Lower leg skin (tissue), 4 donors: ENCODE measurements at regions not wholly inside any gene's neighbourhood (a gene's known extent, or its start where the extent isn't known, plus 50 kb on each side); places are given as distances from the start of the nearest gene placed in this dataset.

Experiments
- DNase-seq, 2 donors: peaks; one replicate each; pipeline ENCODE4 v3.0.0-alpha.2; 2019; ENCODE audit warnings: low spot score in 2 of 2
- H3K4me3 ChIP-seq: fragments of 200-600 bp; sonication (generic); 2 replicates; pipeline ENCODE4 v1.5.1; 2017; ENCODE audit warnings: mild to moderate bottlenecking, low read depth; ENCODE audit not compliant: poor library complexity, severe bottlenecking
- POLR2A ChIP-seq, 2 donors: fragments of 450-650 bp; IDR thresholded peaks; one replicate each; pipeline ENCODE4 v1.6.1; 2016 to 2017; ENCODE audit warnings: antibody characterized with exemption in 2 of 2, mild to moderate bottlenecking in 1 of 2, moderate library complexity in 1 of 2
- WGBS, 2 donors: methylation state at CpG; one replicate each; pipeline ENCODE4 v1.1.5; 2018; 5-methylcytosine and 5-hydroxymethylcytosine counted together
- intact Hi-C: fragments of 100-400 bp; cut with DNase I; formaldehyde crosslinking; loops from one replicate; pipeline ENCODE4 v1.15.0; 2023; ENCODE audit warnings: low total_unique reads
- TF ChIP-seq, protein P1 (sequence below), 3 donors: fragments of 450-650 bp; IDR thresholded peaks; one replicate each; pipeline ENCODE4 v1.5.1; 2016; ENCODE audit warnings: antibody characterized with exemption in 3 of 3, mild to moderate bottlenecking in 3 of 3, moderate library complexity in 2 of 3

DNA sequence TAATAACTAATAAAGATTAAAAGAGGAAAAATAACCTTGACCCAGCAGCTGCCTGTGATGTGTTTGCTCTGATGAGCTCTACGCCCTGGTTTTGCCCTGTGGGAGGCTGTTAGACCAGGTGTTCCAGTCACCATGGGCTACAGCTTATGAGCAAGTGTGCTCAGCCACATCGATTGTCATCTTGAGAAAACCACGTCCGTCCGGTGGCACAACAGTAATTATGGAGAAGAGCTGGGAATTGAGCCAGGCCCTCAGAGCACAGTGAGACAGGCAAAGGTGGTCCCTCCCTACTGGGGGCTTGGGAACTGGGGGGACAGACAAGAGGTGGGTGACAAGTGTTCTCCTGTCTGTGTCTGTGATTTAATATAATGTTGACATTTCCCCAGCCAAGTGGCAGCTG lies 420.5 kb downstream of the MATN1 start:
- TF ChIP-seq POLR2A (IDR thresholded peaks at IDR 0.05), result no peak
- TF ChIP-seq, protein P1, sequence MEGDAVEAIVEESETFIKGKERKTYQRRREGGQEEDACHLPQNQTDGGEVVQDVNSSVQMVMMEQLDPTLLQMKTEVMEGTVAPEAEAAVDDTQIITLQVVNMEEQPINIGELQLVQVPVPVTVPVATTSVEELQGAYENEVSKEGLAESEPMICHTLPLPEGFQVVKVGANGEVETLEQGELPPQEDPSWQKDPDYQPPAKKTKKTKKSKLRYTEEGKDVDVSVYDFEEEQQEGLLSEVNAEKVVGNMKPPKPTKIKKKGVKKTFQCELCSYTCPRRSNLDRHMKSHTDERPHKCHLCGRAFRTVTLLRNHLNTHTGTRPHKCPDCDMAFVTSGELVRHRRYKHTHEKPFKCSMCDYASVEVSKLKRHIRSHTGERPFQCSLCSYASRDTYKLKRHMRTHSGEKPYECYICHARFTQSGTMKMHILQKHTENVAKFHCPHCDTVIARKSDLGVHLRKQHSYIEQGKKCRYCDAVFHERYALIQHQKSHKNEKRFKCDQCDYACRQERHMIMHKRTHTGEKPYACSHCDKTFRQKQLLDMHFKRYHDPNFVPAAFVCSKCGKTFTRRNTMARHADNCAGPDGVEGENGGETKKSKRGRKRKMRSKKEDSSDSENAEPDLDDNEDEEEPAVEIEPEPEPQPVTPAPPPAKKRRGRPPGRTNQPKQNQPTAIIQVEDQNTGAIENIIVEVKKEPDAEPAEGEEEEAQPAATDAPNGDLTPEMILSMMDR (IDR thresholded peaks at IDR 0.05), result no peak
- no peak overlapping the region for H3K4me3 ChIP-seq
- peak in 1 of 2 donors; percentile 34 for DNase-seq
- 50 to 65% methylated on average over 5 of the region's 5 CpGs for WGBS, 2 donors
- intact Hi-C loops, result no loop called here

DNA sequence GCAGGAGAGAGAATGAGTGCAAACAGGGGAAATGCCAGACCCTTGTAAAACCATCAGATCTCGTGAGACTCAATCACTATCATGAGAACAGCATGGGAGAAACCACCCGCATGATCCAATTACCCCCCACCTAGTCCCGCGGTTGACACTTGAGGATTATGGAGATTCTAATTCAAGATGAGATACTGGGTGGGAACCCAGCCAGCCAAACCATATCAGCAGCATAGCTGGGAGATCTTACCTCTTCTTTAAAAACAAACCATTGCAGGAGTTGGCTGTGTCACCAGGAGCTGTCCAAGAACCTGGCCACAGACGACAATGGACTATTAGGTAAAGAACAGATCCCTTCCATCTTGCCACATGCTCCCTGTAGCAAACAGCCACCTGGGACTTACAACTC lies 422.7 kb downstream of the MATN1 start:
- TF ChIP-seq, protein P1 (IDR thresholded peaks at IDR 0.05), result no peak
- TF ChIP-seq POLR2A (IDR thresholded peaks at IDR 0.05), result no peak
- WGBS, 2 donors, result 84 to 89% methylated on average over 5 of the region's 5 CpGs
- no peak overlapping the region for H3K4me3 ChIP-seq
- intact Hi-C loops, result no loop called here
- DNase-seq, result peak in 1 of 2 donors; percentile 25

DNA sequence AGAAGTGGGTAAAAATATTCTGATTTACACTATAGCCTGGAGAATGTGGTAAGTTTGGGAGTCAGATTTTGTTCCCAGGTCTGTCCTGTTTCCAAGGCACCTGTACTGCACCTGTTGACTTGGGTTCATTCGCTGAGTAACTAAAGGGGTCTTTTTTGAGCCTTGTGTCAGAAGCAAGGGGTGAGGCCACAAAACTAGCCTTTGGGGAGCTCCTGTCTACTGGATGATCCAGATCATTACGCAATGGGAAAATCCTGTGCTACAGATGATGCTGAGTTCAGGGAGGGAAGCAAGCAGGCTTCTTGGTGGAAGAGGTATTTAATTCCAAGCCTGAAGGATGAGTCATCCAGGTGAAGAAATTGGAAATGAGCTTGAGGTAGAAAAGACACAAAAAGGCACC lies 424.0 kb downstream of the MATN1 start:
- H3K4me3 ChIP-seq, result no peak overlapping the region
- no peak for TF ChIP-seq POLR2A (IDR thresholded peaks at IDR 0.05)
- TF ChIP-seq, protein P1 (IDR thresholded peaks at IDR 0.05), result no peak
- DNase-seq, result no peak
- WGBS, 2 donors, result 71 to 82% methylated on average over 2 of the region's 2 CpGs
- intact Hi-C loops, result no loop called here

DNA sequence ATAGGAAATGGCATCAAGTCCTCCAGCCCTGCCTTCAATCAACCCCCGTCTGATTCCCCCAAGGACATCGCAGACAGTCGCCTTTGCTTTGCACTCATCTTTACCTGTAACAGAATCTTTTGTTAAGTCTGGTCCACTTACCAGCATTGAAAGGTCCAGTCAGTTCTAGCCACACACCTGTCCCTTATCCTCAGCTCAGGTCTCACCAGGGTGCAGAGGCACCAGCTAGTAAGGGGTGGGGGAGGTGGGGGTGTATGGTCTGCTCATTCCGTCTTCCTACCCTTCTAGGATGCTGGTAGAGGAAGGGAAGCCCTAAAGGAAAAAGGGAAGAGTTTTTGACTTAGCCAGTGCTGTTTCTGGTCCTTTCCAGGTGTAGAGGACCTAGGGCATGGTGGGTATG lies 427.7 kb downstream of the MATN1 start:
- H3K4me3 ChIP-seq, result no peak overlapping the region
- 77 to 81% methylated on average over 4 of the region's 4 CpGs for WGBS, 2 donors
- DNase-seq, result peak in 1 of 2 donors; percentile 25
- TF ChIP-seq, protein P1 (IDR thresholded peaks at IDR 0.05), result no peak
- TF ChIP-seq POLR2A (IDR thresholded peaks at IDR 0.05), result no peak
- intact Hi-C loops, result no loop called here

DNA sequence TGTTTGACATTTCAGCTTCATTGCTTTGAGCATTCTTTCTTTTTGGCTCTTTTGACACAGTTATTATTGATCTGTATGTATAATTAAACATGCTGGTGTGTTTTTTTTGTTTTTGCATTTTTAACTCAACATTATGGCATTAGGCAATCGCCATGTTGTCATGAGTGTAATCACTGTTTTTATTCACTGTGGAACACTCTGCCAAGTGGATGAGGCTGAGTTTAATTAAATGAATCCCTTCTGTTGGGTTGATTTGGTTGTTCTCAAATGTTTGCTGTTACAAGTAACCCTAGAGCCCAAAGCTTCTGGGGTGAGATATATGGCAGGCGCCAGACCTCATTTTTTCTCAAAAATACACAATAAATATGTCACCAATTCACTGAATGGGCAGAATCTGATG lies 428.1 kb downstream of the MATN1 start:
- intact Hi-C loops, result no loop called here
- no peak for DNase-seq
- no peak overlapping the region for H3K4me3 ChIP-seq
- TF ChIP-seq, protein P1 (IDR thresholded peaks at IDR 0.05), result no peak
- no peak for TF ChIP-seq POLR2A (IDR thresholded peaks at IDR 0.05)
- WGBS, 2 donors, result 60 to 61% methylated on average over 2 of the region's 2 CpGs

DNA sequence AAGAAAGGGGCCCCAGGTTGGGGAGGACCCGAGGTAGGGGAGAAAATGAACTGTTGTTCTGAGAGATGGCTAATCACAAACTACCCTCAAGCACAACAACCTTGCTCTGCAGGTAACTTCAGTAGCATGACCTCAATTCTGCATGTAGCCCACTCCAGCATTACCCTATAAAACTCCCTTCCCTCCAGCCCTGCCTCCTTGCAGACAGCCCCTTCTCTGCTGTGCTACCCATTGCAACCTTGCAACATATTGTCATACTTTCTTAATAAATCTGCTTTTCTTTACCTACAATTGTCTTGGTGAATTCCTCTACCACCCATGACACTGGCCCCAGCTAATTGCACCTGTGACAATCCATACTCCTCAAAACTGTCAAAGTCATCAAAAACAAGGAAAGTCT lies 428.9 kb downstream of the MATN1 start:
- WGBS, 2 donors, result 75 to 87% methylated on average over 1 of the region's 1 CpG
- peak; percentile 2 to 34 for DNase-seq
- no peak overlapping the region for H3K4me3 ChIP-seq
- intact Hi-C loops, result no loop called here
- TF ChIP-seq, protein P1 (IDR thresholded peaks at IDR 0.05), result no peak
- no peak for TF ChIP-seq POLR2A (IDR thresholded peaks at IDR 0.05)
